SU-DHL-6 (cell line): ENCODE measurements at regions not wholly inside any gene's neighbourhood (a gene's known extent, or its start where the extent isn't known, plus 50 kb on each side); places are given as distances from the start of the nearest gene placed in this dataset.

Source experiments
- H2AFZ ChIP-seq: fragments of 200-600 bp; sonication (generic); 2 replicates; pipeline ENCODE4 v1.6.1; 2014; ENCODE audit warnings: low read depth, mild to moderate bottlenecking, moderate library complexity, mixed read lengths, antibody characterized with exemption, low read length; ENCODE audit not compliant: severe bottlenecking
- H3F3A ChIP-seq: fragments of 200-600 bp; shearing (Covaris generic); 2 replicates; pipeline ENCODE4 v1.6.0; 2016; ENCODE audit warnings: antibody characterized with exemption, mild to moderate bottlenecking; ENCODE audit not compliant: insufficient read depth
- H3K27ac ChIP-seq: fragments of 200-600 bp; sonication (generic); 2 replicates; pipeline ENCODE4 v1.5.1; 2016; ENCODE audit warnings: low read depth, mild to moderate bottlenecking, low read length, moderate library complexity, mixed read lengths
- H3K27me3 ChIP-seq: fragments of 200-600 bp; sonication (generic), shearing (Covaris generic); 2 replicates; pipeline ENCODE4 v1.6.0; 2014; ENCODE audit warnings: mild to moderate bottlenecking, low read length
- H3K36me3 ChIP-seq: fragments of 200-600 bp; sonication (generic); 2 replicates; pipeline ENCODE4 v1.6.1; 2014; ENCODE audit warnings: mild to moderate bottlenecking, low read length, mixed read lengths
- H3K4me2 ChIP-seq: fragments of 300-600, 200-600 bp; shearing (Covaris generic), sonication (generic); 2 replicates; pipeline ENCODE4 v1.6.0; 2014; ENCODE audit warnings: low read length, low read depth, mild to moderate bottlenecking; ENCODE audit not compliant: poor library complexity, severe bottlenecking
- H3K4me3 ChIP-seq: fragments of 200-600 bp; sonication (generic); 2 replicates; pipeline ENCODE4 v1.5.1; 2014; ENCODE audit warnings: antibody characterized with exemption, low read length, mild to moderate bottlenecking, mixed read lengths; ENCODE audit not compliant: insufficient read depth, poor library complexity, severe bottlenecking
- H3K79me2 ChIP-seq: fragments of 200-600 bp; sonication (generic); 2 replicates; pipeline ENCODE4 v1.6.1; 2014; ENCODE audit warnings: mild to moderate bottlenecking, low read length, moderate library complexity; ENCODE audit not compliant: insufficient read depth
- H3K9ac ChIP-seq: fragments of 200-600 bp; sonication (generic); 2 replicates; pipeline ENCODE4 v1.7.0; 2014; ENCODE audit warnings: mild to moderate bottlenecking, low read length
- H3K9me2 ChIP-seq: fragments of 200-600 bp; sonication (generic); replicated peaks from 2 replicates; pipeline ENCODE4 v1.6.1; 2014; ENCODE audit warnings: low read length; ENCODE audit not compliant: insufficient read depth
- H3K9me3 ChIP-seq: fragments of 200-600 bp; sonication (generic); 2 replicates; pipeline ENCODE4 v1.6.1; 2014; ENCODE audit warnings: low read length, mixed read lengths; ENCODE audit not compliant: insufficient read depth
- H4K20me1 ChIP-seq: fragments of 200-600 bp; sonication (generic); 2 replicates; pipeline ENCODE4 v1.6.1; 2014; ENCODE audit warnings: low read depth, mild to moderate bottlenecking, antibody characterized with exemption, low read length, moderate library complexity, mixed read lengths
- EZH2phosphoT487 ChIP-seq: fragments of 200-600 bp; sonication (generic), shearing (Covaris generic); conservative IDR thresholded peaks from 2 replicates; pipeline ENCODE4 v1.6.1; 2018; ENCODE audit warnings: mild to moderate bottlenecking, antibody characterized with exemption, low read length, moderate library complexity, mixed read lengths
- TF ChIP-seq, protein P1 (sequence below): fragments of 200-600 bp; sonication (generic); IDR thresholded peaks from one replicate; pipeline ENCODE4 v1.5.1; 2017; ENCODE audit warnings: antibody characterized with exemption, mild to moderate bottlenecking, low read length, moderate library complexity; ENCODE audit not compliant: insufficient read depth, poor library complexity, severe bottlenecking

DNA sequence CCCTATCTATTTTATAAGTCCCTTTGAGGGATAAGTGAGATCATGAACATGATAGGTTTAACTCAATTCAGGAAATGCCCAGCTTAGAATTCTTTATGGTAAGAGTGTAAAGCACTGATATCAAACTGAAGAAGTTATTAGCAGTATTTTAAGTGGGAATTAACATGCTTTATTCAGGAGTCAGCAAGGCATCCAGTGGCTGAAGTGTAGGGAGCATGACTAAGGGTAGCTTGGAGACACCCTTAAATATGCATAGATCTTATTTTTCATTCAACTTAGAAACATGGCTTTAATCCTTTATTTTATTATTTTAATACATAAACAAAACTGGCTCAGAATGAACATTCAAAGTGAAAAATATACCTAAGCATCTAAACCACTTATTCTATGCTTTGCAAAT is 158.3 kb upstream of the LPP start:
- H4K20me1 ChIP-seq, result no peaks in the 10 kb centered on the region
- TF ChIP-seq EZH2phosphoT487, result no peak
- TF ChIP-seq, protein P1, sequence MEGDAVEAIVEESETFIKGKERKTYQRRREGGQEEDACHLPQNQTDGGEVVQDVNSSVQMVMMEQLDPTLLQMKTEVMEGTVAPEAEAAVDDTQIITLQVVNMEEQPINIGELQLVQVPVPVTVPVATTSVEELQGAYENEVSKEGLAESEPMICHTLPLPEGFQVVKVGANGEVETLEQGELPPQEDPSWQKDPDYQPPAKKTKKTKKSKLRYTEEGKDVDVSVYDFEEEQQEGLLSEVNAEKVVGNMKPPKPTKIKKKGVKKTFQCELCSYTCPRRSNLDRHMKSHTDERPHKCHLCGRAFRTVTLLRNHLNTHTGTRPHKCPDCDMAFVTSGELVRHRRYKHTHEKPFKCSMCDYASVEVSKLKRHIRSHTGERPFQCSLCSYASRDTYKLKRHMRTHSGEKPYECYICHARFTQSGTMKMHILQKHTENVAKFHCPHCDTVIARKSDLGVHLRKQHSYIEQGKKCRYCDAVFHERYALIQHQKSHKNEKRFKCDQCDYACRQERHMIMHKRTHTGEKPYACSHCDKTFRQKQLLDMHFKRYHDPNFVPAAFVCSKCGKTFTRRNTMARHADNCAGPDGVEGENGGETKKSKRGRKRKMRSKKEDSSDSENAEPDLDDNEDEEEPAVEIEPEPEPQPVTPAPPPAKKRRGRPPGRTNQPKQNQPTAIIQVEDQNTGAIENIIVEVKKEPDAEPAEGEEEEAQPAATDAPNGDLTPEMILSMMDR, result no peak
- H3K4me3 ChIP-seq, result no peak overlapping the region
- no peaks in the 10 kb centered on the region for H3K9me2 ChIP-seq
- no peak overlapping the region; the same call in 1 of the 2 replicates for H3K27ac ChIP-seq
- no peak overlapping the region for H2AFZ ChIP-seq
- H3F3A ChIP-seq, result peaks cover 21% of the 10 kb centered on the region
- H3K27me3 ChIP-seq, result no peaks in the 10 kb centered on the region
- no peaks in the 10 kb centered on the region for H3K36me3 ChIP-seq
- H3K9me3 ChIP-seq, result no peaks in the 10 kb centered on the region
- no peaks in the 10 kb centered on the region for H3K79me2 ChIP-seq
- no peak overlapping the region for H3K9ac ChIP-seq
- H3K4me2 ChIP-seq, result no peak overlapping the region

DNA sequence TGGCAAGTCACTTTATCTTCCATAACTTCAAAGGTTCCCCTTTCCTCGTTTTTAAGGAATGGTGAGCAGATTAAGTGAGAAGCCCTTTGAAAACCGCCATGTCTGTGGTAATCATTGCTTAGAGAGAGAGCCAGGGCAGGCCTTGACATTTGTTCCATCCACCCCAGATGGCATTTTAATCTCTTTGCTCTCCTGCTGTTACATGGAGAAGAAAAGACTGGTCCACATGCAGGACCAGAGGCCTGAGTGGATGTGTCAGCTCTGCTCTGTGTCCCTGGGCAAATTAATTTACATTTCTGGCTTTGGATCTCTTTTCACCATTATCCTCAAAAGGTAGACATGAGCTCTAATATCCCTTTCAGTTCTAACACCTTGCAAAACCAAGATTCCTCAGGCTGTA is 157.3 kb upstream of the LPP start:
- H3F3A ChIP-seq, result peaks cover 30% of the 10 kb centered on the region
- no peaks in the 10 kb centered on the region for H3K36me3 ChIP-seq
- no peaks in the 10 kb centered on the region for H3K27me3 ChIP-seq
- H3K4me3 ChIP-seq, result no peak overlapping the region
- no peak overlapping the region for H2AFZ ChIP-seq
- no peak overlapping the region for H3K4me2 ChIP-seq
- TF ChIP-seq, protein P1, result no peak
- TF ChIP-seq EZH2phosphoT487, result no peak
- H3K79me2 ChIP-seq, result no peaks in the 10 kb centered on the region
- H3K9me3 ChIP-seq, result no peaks in the 10 kb centered on the region
- H4K20me1 ChIP-seq, result no peaks in the 10 kb centered on the region
- H3K27ac ChIP-seq, result no peak overlapping the region
- H3K9me2 ChIP-seq, result no peaks in the 10 kb centered on the region
- no peak overlapping the region for H3K9ac ChIP-seq

GRCh38 chr3:187997490-187997889 is 156.5 kb upstream of the LPP start:
- Histone ChIP-seq H3K27ac (no peak overlapping the region), H3K4me2 (no peak overlapping the region), H3F3A (peaks cover 33% of the 10 kb centered on the region), H3K9ac (no peak overlapping the region; the same call in 1 of the 2 replicates), H3K9me2 (no peaks in the 10 kb centered on the region), H3K9me3 (no peaks in the 10 kb centered on the region), H4K20me1 (no peaks in the 10 kb centered on the region), H3K36me3 (no peaks in the 10 kb centered on the region), H3K79me2 (no peaks in the 10 kb centered on the region), H2AFZ (no peak overlapping the region), H3K27me3 (no peaks in the 10 kb centered on the region), H3K4me3 (no peak overlapping the region)
- TF ChIP-seq, protein P1, result no peak
- no peak for TF ChIP-seq EZH2phosphoT487
